ENCODE measurements at regions not wholly inside any gene's neighbourhood (a gene's known extent, or its start where the extent isn't known, plus 50 kb on each side); places are given as distances from the start of the nearest gene placed in this dataset.

- no peak overlapping the region for H3K4me3 ChIP-seq (replicated peaks; ENCODE audit: insufficient read depth, low read length)
- no peak for DNase-seq (ENCODE audit: low read depth in 1 of 2, low spot score in 1 of 2)
- no peak for TF ChIP-seq REST (IDR thresholded peaks at IDR 0.05; ENCODE audit: insufficient replicate concordance, low read depth)
- TF ChIP-seq GABPA (IDR thresholded peaks at IDR 0.05; ENCODE audit: low read depth): no peak
- no peak for TF ChIP-seq POLR2AphosphoS5 (IDR thresholded peaks at IDR 0.05; ENCODE audit: low read depth)
- no peak for TF ChIP-seq CTCF (IDR thresholded peaks at IDR 0.05; ENCODE audit: insufficient read depth, low read length)
- TF ChIP-seq SPI1 (IDR thresholded peaks at IDR 0.05; ENCODE audit: borderline replicate concordance, low read depth): no peak
- H3K27me3 ChIP-seq (ENCODE audit: insufficient read depth, poor library complexity, severe bottlenecking): no peaks in the 10 kb centered on the region
- no peak overlapping the region for H3K27ac ChIP-seq (replicated peaks)
These were observed 287.9 kb downstream of the SEC61B start for GRCh38 chr9:99509900-99510535.

GRCh38 chr9:99511723-99512122, 289.6 kb downstream of the SEC61B start:
- Histone ChIP-seq H3K4me3 (replicated peaks; ENCODE audit: insufficient read depth, low read length) (no peak overlapping the region), H3K27ac (replicated peaks) (no peak overlapping the region), H3K27me3 (ENCODE audit: insufficient read depth, poor library complexity, severe bottlenecking) (no peaks in the 10 kb centered on the region)
- DNase-seq (ENCODE audit: low read depth in 1 of 2, low spot score in 1 of 2): no peak
- no peak for TF ChIP-seq POLR2AphosphoS5 (IDR thresholded peaks at IDR 0.05; ENCODE audit: low read depth)
- TF ChIP-seq GABPA (IDR thresholded peaks at IDR 0.05; ENCODE audit: low read depth): no peak
- TF ChIP-seq REST (IDR thresholded peaks at IDR 0.05; ENCODE audit: insufficient replicate concordance, low read depth): no peak
- no peak for TF ChIP-seq CTCF (IDR thresholded peaks at IDR 0.05; ENCODE audit: insufficient read depth, low read length)
- TF ChIP-seq SPI1 (IDR thresholded peaks at IDR 0.05; ENCODE audit: borderline replicate concordance, low read depth): no peak

GRCh38 chr9:99513441-99514112, 291.5 kb downstream of the SEC61B start:
- TF ChIP-seq CTCF (IDR thresholded peaks at IDR 0.05; ENCODE audit: insufficient read depth, low read length) (no peak), GABPA (IDR thresholded peaks at IDR 0.05; ENCODE audit: low read depth) (no peak), REST (IDR thresholded peaks at IDR 0.05; ENCODE audit: insufficient replicate concordance, low read depth) (no peak), POLR2AphosphoS5 (IDR thresholded peaks at IDR 0.05; ENCODE audit: low read depth) (no peak), SPI1 (IDR thresholded peaks at IDR 0.05; ENCODE audit: borderline replicate concordance, low read depth) (no peak)
- Histone ChIP-seq H3K4me3 (replicated peaks; ENCODE audit: insufficient read depth, low read length) (no peak overlapping the region), H3K27ac (replicated peaks) (no peak overlapping the region), H3K27me3 (ENCODE audit: insufficient read depth, poor library complexity, severe bottlenecking) (no peaks in the 10 kb centered on the region)
- DNase-seq (ENCODE audit: low read depth in 1 of 2, low spot score in 1 of 2): no peak

Data from HL-60 (cell line).